Endodermal cell (in vitro differentiated cells): ENCODE measurements at regions not wholly inside any gene's neighbourhood (a gene's known extent, or its start where the extent isn't known, plus 50 kb on each side); places are given as distances from the start of the nearest gene placed in this dataset.

Experiments used
- DNase-seq: peaks from one replicate; pipeline ENCODE4 v3.0.0-alpha.2; 2017
- H3K27ac ChIP-seq: 2 replicates; pipeline ENCODE4 v1.5.1; 2013; ENCODE audit warnings: mild to moderate bottlenecking, low read depth, low read length, moderate library complexity
- H3K27me3 ChIP-seq: 2 replicates; pipeline ENCODE4 v1.6.1; 2013; ENCODE audit warnings: mild to moderate bottlenecking, low read length, moderate library complexity; ENCODE audit not compliant: insufficient read depth, control insufficient read depth, poor library complexity, severe bottlenecking
- H3K36me3 ChIP-seq: 2 replicates; pipeline ENCODE4 v1.7.0; 2013; ENCODE audit warnings: mild to moderate bottlenecking, low read length, moderate library complexity; ENCODE audit not compliant: control insufficient read depth, insufficient read depth
- H3K4me1 ChIP-seq: one replicate; pipeline ENCODE4 v1.7.0; 2013; ENCODE audit warnings: low read length; ENCODE audit not compliant: control insufficient read depth, insufficient read depth
- H3K4me3 ChIP-seq: 2 replicates; pipeline ENCODE4 v1.5.1; 2013; ENCODE audit warnings: mild to moderate bottlenecking, low read length, moderate library complexity
- H3K9ac ChIP-seq: 2 replicates; pipeline ENCODE4 v1.6.1; 2013; ENCODE audit warnings: mild to moderate bottlenecking, low read length, moderate library complexity; ENCODE audit not compliant: poor library complexity, severe bottlenecking; ENCODE audit errors: extremely low read depth
- H3K9me3 ChIP-seq: 2 replicates; pipeline ENCODE4 v1.6.1; 2013; ENCODE audit warnings: mild to moderate bottlenecking, low read length, moderate library complexity; ENCODE audit not compliant: control insufficient read depth
- H3K27ac Mint-ChIP-seq: 2 replicates; pipeline ENCODE4 v1.8.0; 2020; ENCODE audit warnings: mixed read lengths
- H3K27me3 Mint-ChIP-seq: 2 replicates; pipeline ENCODE4 v1.8.0; 2021; ENCODE audit warnings: mild to moderate bottlenecking, mixed read lengths; ENCODE audit not compliant: insufficient read depth
- H3K36me3 Mint-ChIP-seq: 2 replicates; pipeline ENCODE4 v1.8.0; 2020; ENCODE audit warnings: low read depth, mixed read lengths
- H3K4me1 Mint-ChIP-seq: 2 replicates; pipeline ENCODE4 v1.8.0; 2020; ENCODE audit warnings: mixed read lengths
- H3K4me3 Mint-ChIP-seq: 2 replicates; pipeline ENCODE4 v1.8.0; 2020; ENCODE audit warnings: mild to moderate bottlenecking, moderate library complexity, mixed read lengths
- H3K9me3 Mint-ChIP-seq: 2 replicates; pipeline ENCODE4 v1.8.0; 2020; ENCODE audit warnings: mild to moderate bottlenecking, mixed read lengths
- CTCF ChIP-seq: fragments of 200-600 bp; sonication (generic); conservative IDR thresholded peaks from 2 replicates; pipeline ENCODE4 v1.5.0; 2021; ENCODE audit warnings: antibody characterized with exemption, mild to moderate bottlenecking
- WGBS, 2 experiments: methylation state at CpG; one replicate each; pipeline versions ENCODE4 v1.1.5 to v1.1.7; 2013; ENCODE audit warnings: missing lambda C conversion rate in 2 of 2, mixed read lengths in 1 of 2; ENCODE audit not compliant: insufficient coverage in 1 of 2, insufficient read length in 1 of 2; 5-methylcytosine and 5-hydroxymethylcytosine counted together

- no peak for DNase-seq
- Mint-ChIP-seq H3K9me3 (no peaks in the 10 kb centered on the region), H3K4me3 (no peak overlapping the region), H3K4me1 (peaks cover 3% of the 10 kb centered on the region), H3K27ac (no peak overlapping the region), H3K27me3 (no peaks in the 10 kb centered on the region), H3K36me3 (no peaks in the 10 kb centered on the region)
- no peaks in the 10 kb centered on the region for H3K9me3 ChIP-seq
- H3K9ac ChIP-seq: no peak overlapping the region
- no peak overlapping the region for H3K4me3 ChIP-seq
- H3K36me3 ChIP-seq: no peaks in the 10 kb centered on the region
- H3K27me3 ChIP-seq: no peaks in the 10 kb centered on the region
- no peak overlapping the region for H3K27ac ChIP-seq
- peaks cover 2% of the 10 kb centered on the region for H3K4me1 ChIP-seq
- 100% methylated on average over 2 of the region's 2 CpGs; no CpG with 5 or more reads in 1 of the 2 experiments for WGBS, 2 experiments
- TF ChIP-seq CTCF: no peak
Observed at GRCh38 chr5:87853541-87853940, 415.1 kb downstream of the TMEM161B start.

GRCh38 chr5:87851603-87852002, 417.0 kb downstream of the TMEM161B start:
- Mint-ChIP-seq H3K4me1 (peaks cover 6% of the 10 kb centered on the region), H3K36me3 (no peaks in the 10 kb centered on the region)

GRCh38 chr5:87850843-87851242, 417.8 kb downstream of the TMEM161B start:
- Mint-ChIP-seq H3K27me3 (no peaks in the 10 kb centered on the region), H3K4me3 (no peak overlapping the region), H3K36me3 (no peaks in the 10 kb centered on the region), H3K9me3 (no peaks in the 10 kb centered on the region), H3K27ac (no peak overlapping the region), H3K4me1 (peaks cover 6% of the 10 kb centered on the region)
- Histone ChIP-seq H3K4me1 (peaks cover 3% of the 10 kb centered on the region), H3K9ac (no peak overlapping the region), H3K4me3 (no peak overlapping the region), H3K27me3 (no peaks in the 10 kb centered on the region), H3K9me3 (no peaks in the 10 kb centered on the region), H3K27ac (no peak overlapping the region), H3K36me3 (no peaks in the 10 kb centered on the region)
- no peak for TF ChIP-seq CTCF
- DNase-seq: no peak
- WGBS, 2 experiments: 94 to 97% methylated on average over 3 of the region's 3 CpGs

More at GRCh38 chr5:87851603-87852002, 417.0 kb downstream of the TMEM161B start:
- DNase-seq: no peak
- H3K27me3 ChIP-seq: no peaks in the 10 kb centered on the region
- peaks cover 3% of the 10 kb centered on the region for H3K4me1 ChIP-seq
- no peak overlapping the region for H3K9ac ChIP-seq
- no peaks in the 10 kb centered on the region for H3K9me3 ChIP-seq
- H3K36me3 ChIP-seq: no peaks in the 10 kb centered on the region
- Mint-ChIP-seq H3K4me3 (no peak overlapping the region), H3K27me3 (no peaks in the 10 kb centered on the region), H3K9me3 (no peaks in the 10 kb centered on the region), H3K27ac (no peak overlapping the region)
- no peak overlapping the region for H3K4me3 ChIP-seq
- H3K27ac ChIP-seq: no peak overlapping the region
- no peak for TF ChIP-seq CTCF
